Left cardiac atrium (tissue), 4 donors: ENCODE measurements at regions not wholly inside any gene's neighbourhood (a gene's known extent, or its start where the extent isn't known, plus 50 kb on each side); places are given as distances from the start of the nearest gene placed in this dataset.
"Not testable (repeated sequence)": the region's sequence is repeated elsewhere in the genome, so short reads cannot be mapped to it uniquely, and the experiment has no call there.

Source experiments
- ATAC-seq, 2 donors: fragments of 200-7000 bp; cut with Tn5 transposase; one replicate each; pipeline ENCODE4 v1.9.1; 2020; ENCODE audit warnings: mild to moderate bottlenecking in 2 of 2, moderate library complexity in 2 of 2
- DNase-seq: peaks from one replicate; pipeline ENCODE4 v3.0.0-alpha.2; 2020
- intact Hi-C, 2 donors: fragments of 100-400 bp; cut with DNase I; formaldehyde crosslinking; loops; one replicate each; pipeline versions ENCODE4 v1.14.1 to v1.15.1; 2022 to 2023
- donor health status: DM: no; HTN: yes; CAD: no.
- donor health status: DM: no; HTN: yes; CAD: no; lungs with severe emphysema.
- donor health status: DM: yes; HTN: yes; CAD: no.
- donor health status: Dilated cardiomyopathy.

DNA sequence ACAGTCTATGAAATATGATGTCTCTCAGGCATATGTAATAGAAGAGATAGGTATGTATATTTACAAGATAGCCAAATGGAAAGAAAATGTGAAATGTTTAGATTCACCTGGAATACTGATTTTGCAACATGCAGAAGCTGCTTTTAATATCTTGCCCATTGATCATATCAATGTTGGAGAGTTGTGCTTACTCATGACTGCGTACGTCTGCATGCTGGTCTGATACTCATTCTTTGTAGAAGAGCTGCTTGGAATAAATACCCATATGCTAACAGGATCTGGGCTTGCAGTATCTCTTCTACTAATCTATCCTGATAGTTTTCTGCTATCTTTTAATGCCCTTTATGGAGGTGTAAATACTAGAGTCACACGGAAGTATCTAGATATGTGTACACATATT, 120.6 kb upstream of the FOXP2 start:
- ATAC-seq: no peak
- intact Hi-C loops: no loop called here
- no peak for DNase-seq

DNA sequence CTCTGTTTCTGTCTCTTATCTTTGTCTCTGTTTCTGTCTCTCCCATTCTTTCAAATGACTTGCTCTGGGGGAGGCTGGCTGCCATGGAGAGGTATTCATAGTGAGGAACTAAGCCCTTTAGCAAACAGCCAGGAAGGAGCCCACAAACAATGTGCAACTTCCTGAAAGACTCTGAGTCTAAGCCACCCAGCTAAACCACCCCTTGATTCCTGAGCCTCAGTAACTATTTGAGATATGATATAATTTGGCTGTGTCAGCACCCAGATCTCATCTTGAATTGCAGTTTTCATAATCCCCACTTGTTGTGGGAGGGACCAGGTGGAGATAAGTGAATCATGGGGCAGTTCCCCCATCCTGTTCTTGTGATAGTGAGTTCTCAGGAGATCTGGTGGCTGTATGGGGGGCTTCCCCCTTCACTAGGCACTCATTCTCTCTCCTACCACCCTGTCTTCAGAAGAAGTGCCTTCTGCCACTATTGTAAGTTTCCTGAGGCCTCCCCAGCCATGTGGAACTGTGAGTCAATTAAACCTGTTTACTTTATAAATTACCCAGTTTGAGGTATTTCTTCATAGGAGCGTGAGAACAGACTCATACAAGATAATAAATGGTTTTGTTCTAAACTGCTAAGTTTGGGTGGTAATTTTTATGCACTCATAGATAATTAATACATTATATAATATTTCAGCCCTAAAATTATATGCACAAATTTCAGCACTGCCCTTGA, 121.2 kb upstream of the FOXP2 start:
- intact Hi-C loops: no loop called here
- DNase-seq (no peak), ATAC-seq (no peak)

DNA sequence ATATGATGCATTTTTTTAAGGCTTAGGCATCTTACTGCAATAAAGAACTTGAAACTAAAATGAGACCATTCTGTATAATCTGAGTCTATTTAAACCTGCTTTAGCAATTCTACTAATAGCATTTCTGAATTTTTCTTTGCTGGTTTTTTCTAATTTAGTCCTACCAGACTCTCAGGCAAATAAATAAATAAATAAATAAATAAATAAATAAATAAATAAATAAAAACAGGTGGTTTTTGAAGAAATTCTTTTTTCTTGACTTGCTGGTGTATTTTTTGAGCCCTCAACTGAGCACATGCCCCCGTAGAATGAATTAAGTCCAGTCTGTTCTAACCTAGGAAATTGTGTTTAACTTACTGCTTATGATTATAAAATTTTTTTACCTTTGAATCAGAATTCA, 134.7 kb upstream of the FOXP2 start:
- ATAC-seq (no peak), DNase-seq (no peak)
- intact Hi-C loops: no loop called here

DNA sequence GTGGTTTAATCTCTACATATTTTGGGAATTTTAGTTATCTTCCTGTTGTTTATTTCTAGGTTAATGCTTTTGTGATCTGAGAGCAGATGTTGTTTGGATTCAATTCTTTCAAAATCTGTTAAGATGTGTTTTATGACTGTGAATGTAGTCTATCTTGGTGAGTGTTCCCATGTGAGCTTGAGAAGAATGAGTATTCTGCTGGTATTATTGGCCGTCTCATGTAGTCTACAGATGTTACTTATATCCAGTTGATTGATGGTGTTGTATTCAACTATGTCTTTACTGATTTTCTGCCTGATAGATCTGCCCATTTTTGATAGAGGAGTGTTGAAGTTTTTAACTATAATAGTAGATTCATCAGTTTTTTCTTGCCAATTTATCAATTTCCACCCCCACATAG, 141.4 kb upstream of the FOXP2 start:
- intact Hi-C loops: no loop called here
- DNase-seq: no peak
- no peak for ATAC-seq

DNA sequence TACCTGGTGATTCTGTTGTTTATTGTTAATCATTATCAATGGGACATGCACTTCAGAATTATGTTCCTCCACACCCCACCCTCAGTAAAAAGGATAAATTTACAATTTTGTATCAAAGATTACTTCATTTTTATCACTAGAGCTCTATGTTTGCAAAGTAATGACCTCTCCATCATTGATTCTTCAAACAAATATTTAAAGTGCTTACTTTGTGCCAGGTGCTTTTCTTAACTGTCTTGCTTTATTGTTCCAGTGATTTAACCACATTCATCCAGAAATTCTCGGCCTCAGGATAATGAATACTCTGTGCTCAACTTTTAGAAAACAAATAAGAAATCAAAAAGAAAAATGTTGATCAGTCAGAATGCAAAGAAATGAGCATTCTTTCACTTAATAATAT, 144.9 kb upstream of the FOXP2 start:
- ATAC-seq: no peak
- intact Hi-C loops: no loop called here
- no peak for DNase-seq

DNA sequence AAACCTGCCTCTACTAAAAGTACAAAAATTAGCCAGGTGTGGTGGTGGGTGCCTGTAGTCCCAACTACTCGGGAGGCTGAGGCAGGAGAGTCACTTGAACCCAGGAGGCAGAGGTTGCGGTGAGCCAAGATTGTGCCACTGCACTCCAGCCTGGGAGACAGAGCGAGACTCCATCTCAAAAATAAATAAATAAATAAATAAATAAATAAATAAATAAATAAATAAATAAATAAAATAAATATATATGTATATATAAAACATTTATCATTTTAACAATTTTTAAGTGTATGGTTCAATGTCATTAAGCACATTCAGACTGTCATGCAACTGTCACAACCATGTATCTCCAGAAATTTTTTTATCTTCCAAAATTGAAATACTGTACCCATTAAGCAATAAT, 147.1 kb upstream of the FOXP2 start:
- intact Hi-C loops, ATAC-seq, DNase-seq: not testable (repeated sequence)

DNA sequence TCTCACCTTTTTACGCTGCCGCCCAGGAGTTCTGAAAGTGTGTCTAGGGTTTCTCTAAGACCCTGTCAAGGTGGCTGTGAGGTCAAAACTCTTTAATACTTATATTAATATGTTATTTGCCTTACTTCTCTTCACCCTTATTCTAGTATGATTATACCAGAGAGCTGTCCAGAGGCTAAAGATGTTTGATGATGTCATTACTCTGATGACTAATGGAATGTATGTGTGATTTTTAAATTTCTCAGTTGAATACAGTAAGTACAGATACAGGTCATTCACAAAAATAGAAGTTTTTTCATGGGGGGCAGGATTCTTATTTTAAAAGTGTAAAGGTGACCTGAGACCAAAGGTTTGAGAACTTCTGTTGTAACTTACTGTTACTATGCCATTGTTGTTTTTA, 150.6 kb upstream of the FOXP2 start:
- intact Hi-C loops: no loop called here
- DNase-seq: no peak
- ATAC-seq: no peak

DNA sequence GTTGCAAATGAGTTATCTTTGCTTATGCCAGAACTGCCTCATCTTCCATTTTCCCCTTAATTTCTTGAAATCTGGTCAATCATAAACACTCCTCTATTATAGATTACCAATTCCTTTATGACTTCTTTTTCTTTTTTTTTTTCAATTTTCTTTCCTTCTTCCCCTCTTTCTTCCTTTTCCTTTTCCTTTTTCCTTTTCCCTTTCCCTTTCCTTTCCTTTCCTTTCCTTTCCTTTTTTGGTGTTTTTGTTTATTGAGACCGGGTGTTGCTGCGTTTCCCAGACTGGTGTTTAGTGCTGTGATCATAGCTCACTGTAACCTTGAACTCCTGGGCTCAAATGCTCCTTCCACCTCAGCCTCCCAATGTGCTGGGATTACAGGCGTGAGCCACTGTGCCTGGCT, 151.4 kb upstream of the FOXP2 start:
- no peak for ATAC-seq
- intact Hi-C loops: no loop called here

DNA sequence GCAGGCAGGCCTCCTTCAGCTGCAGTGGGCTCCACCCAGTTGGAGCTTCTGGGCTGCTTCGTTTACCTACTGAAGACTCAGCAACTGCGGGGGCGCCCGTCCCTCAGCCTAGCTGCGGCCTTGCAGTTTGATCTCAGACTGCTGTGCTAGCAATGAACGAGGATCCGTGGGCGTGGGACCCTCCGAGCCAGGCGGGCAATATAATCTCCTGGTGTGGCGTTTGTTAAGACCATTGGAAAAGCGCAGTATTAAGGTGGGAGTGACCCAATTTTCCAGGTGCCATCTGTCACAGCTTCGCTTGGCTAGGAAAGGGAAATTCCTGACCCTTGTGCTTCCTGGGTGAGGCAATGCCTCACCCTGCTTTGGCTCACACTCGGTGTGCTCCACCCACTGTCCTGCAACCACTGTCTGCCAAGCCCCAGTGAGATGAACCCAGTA, 159.2 kb upstream of the FOXP2 start:
- DNase-seq (no peak), ATAC-seq (no peak)
- intact Hi-C loops: no loop called here

More for the DNA sequence above, 151.4 kb upstream of the FOXP2 start:
- no peak for DNase-seq

DNA sequence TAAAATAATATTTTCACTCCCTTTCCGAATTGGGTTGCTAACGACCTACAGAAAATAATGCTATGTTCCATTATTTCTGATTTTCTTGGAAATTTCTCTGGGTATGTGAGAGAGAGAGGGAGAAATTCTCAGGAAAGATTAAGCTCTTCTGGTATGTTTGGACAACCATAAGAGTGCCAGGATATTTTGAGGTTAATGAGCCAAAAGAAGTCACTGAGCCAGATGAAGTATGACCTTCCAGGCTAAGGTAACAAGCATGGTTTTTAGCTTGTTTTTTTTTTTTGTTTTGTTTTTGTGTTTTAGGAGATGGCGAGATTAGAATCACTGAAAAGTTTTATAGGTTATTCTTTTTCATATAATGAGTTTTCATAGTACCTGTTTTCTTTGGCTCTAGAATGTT, 171.0 kb upstream of the FOXP2 start:
- ATAC-seq (no peak), DNase-seq (no peak)
- intact Hi-C loops: no loop called here

DNA sequence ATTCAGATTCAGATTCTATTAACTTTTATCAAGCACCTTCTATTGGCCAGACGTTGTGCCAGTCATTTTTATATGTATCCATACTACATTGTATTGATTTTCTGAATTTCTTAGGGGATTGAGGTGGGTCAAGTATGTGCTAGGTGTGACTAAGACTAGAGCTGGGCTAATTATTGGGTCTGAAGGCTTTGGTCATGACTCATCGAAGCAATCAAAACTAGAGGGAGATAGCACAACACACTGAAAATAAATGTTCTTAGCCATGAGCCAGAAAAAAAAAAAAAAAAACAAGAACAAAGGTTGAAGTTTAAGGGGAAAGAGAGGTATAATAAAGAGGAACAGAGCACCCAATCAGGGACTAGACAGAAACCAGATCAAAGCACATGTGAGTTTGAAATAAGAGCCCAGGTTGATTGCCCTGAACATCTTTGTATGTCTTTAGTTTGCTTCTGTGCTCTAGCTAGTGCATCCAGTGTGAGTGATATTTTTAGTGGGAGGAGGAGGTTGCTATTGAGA, 171.6 kb upstream of the FOXP2 start:
- intact Hi-C loops: no loop called here
- ATAC-seq: peak in 1 of 2 donors; percentile 76
- DNase-seq: no peak

DNA sequence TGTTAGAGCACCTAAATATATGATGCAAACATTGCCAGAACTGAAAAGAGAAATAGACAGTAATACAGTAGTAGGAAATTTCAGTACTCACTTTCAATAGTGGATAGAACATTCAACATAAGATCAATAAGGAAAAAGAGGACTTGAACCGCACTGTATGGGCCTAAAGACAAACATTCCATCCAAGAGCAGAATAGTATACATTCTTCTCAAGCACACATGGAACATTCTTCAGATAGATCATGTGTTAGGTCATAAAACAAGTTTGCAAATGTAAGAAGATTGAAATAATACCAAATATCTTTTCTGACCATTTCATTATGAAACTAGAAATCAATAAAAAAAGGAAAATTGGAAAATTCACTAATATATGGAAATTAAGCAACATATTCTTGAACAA, 185.4 kb upstream of the FOXP2 start:
- intact Hi-C loops: no loop called here
- ATAC-seq: no peak
- DNase-seq: no peak

DNA sequence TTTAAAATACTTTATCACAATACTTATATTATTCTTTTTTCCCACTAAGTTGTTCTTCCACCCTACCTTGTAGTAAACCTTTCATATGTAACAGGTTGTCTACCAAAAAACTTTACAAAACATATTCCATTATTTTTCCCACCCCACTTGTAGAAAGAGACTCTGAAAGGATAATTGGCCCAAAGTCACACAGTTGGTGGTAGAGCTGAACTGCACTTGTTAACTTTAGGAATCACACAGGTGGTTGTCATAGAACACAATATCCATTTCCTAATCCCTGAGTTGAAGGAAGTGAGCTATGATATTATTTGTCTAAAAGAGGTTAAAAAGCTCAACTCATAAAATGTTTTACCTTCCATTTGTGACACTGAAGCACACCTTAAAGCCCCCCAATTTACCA, 188.8 kb upstream of the FOXP2 start:
- DNase-seq (no peak), ATAC-seq (no peak)
- intact Hi-C loops: no loop called here

DNA sequence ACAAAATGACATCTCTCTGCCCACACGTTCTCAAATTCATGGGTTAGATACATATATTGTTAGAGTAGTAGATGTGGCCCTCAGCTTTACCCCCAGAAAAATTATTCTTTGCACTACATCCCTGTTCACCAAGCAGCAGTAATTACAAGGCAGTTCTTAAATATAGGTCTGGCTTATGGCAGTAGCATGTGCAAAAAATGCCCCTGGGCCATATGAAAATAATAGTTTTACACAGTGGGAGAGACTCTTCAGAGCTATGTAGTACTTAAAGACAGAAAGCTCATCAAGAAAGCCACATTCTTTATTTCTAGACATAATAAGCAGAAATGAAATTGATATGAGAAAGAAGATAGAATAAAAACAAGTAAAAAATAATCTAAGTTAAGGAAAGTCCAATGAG, 196.3 kb upstream of the FOXP2 start:
- DNase-seq: no peak
- intact Hi-C loops: no loop called here
- ATAC-seq: no peak

DNA sequence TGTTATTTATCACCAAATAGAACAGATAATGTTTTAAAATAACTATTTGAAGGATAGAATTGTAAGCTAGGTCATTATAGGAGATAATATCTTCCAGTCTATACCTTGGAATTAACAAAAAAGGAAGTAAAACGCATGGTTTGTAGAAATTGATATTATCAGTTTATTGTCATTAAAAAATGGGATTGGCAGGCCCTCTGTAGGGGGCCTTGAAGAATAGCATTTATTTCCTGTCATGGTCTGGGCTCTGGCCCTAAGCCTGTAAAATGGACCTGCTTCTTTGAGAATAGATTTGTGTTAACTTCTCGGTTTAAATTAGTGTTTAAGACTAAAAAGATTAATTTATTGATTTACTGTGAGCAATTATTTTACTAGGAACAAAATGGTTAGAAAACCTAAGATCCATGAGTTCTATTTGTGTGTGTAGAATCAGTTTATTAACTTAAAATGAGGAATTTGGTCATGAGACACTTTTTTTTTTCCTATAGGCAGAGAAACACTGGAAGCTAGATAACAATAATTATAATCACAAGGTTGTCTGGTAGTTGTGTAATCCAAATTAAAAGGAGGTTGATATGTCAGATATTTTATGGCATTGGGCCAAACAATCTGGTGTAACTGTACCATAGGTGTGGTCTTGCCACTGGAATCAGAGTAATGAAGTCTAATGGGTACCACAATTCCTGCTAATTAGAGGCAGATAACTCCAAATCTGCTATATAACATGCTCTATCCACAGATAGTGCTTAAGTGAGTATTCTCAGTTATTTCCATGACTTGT, 197.4 kb upstream of the FOXP2 start:
- ATAC-seq: no peak
- intact Hi-C loops: no loop called here

DNA sequence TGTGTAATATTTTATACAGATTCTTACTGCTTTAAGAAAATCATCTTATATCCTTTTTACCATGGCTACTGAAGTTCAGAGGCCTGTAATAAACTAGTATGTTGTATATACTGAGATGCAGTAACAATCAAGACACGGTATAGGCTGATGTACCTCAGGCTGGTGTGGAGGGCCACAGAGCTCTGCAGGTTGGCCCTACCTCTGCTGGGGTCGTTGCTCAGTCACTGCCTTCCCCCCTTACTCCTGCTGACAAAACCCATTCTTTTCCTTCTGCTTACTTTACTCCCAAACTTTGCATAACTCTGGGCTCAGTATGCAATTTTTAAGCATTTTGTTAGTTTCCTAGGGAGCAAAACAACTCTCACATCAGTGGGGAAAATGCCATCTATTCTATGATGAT, 200.1 kb upstream of the FOXP2 start:
- DNase-seq (no peak), ATAC-seq (no peak)
- intact Hi-C loops: no loop called here

More for the DNA sequence above, 197.4 kb upstream of the FOXP2 start:
- no peak for DNase-seq

DNA sequence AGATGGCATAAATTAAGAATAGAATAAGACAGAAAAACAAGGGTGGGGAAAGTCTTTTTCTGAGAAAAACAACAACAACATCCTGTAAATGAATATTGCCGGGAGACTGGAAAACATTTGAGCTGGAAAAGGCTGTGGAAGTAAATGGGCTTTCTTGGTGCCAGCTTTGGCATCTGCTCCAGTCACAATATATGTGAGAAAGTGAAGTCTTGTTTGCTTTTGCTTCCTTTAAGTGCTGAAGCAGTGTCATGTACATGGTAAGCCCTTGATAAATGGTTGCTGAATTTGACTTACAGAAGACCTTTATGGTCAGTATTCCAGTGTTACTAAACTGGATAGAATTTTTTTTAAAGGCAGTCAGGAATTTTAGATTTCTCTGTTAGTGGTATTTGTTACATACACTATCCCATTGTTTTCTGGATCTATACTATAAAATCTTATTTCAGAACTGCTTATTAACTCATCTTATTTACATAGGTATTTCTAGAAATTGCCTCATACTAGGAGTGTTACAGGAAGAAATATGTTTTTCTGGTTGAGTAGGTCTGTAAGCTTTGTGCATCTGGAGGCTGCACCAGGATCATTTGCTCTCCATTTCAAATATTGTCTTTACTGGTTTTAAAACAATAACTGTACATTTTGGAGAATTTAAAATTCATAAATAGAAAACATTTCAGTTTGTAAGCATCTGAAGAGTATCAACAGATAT, 201.7 kb upstream of the FOXP2 start:
- intact Hi-C loops: no loop called here
- DNase-seq (no peak), ATAC-seq (no peak)

DNA sequence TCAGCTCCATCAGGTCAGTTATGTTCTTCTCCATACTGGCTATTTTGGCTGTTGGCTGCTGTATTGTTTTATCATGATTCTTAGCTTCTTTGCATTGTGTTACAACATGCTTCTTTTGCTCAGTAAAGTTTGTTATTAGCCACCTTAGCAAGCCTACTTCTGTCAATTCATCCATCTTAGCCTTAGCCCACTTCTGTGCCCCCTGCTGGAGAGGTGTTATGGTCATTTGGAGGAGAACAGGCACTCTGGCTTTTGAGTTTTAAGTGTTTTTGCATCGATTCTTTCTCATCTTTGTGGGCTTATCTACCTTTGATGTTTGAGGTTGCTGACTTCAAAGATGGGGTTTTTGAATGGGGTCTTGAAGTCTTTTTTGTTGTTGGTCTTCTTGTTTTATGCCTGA, 204.6 kb upstream of the FOXP2 start:
- intact Hi-C loops: no loop called here
- DNase-seq (no peak), ATAC-seq (no peak)

DNA sequence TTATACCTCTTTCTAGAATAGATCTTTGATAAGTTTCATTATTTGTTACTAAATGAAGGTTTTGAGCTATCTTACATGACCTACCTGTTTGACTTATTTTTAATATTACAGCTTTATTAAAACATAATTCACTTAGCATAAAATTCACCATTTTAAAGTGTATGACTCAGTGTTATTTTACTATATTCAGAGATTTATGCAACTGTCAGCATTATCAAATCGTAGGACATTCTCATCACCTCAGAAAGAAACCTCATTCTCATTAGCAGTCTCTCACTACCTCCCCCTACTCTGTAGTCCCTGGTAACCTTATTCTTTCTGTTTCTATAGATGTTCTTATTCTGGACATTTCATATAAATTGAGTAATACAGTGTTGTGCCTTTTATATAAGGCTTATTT, 207.9 kb upstream of the FOXP2 start:
- ATAC-seq: no peak
- intact Hi-C loops: no loop called here
- no peak for DNase-seq

DNA sequence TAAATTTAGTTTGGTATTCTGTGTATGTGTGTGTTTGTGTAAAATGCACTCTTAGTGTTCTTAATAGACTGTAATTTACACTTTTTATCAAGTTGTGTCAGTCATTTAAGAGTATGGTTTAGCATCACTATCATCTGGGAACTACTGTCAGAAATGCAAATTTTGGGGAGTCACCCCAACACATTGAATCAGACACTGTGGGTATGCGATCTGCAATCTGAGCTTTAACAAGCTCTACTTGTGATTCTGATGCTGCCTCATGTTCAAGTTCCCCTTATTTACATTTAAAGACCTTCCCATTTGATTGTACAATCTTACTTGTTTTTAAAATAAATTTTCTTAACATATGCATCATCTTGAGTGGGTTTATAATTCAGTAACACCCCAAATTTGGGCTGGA, 218.1 kb upstream of the FOXP2 start:
- DNase-seq: no peak
- ATAC-seq: no peak
- intact Hi-C loops: no loop called here
